ENCODE measurements at regions not wholly inside any gene's neighbourhood (a gene's known extent, or its start where the extent isn't known, plus 50 kb on each side); places are given as distances from the start of the nearest gene placed in this dataset.
"Not testable (repeated sequence)": the region's sequence is repeated elsewhere in the genome, so short reads cannot be mapped to it uniquely, and the experiment has no call there.

DNA sequence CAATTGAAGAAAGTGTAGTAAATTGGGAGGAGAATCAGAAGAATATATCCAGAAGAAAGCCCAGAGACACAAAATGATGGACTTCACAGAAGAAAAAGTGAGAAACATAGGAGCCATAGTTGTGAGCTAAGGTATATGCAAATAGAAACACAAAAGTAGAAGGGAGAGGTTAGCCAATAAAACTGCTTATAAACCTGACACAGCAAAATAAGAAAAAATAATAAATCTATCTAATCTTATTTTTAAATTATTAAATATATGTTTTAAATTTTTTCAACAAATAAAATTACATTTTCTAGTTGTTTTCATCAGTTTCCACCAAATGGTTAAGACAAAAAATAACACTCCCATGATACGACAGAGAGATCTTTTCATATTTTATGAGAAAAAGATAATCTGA lies 903.5 kb downstream of the DNAJB9 start:
- TF ChIP-seq CTCF (IDR thresholded peaks at IDR 0.05): no peak

GRCh38 chr7:109476409-109476808 lies 906.7 kb downstream of the DNAJB9 start:
- H3K4me3 Mint-ChIP-seq (ENCODE audit: unreplicated experiment): no peak overlapping the region
- peaks cover 6% of the 10 kb centered on the region for H3K27me3 Mint-ChIP-seq (ENCODE audit: low read depth)
- TF ChIP-seq CTCF (IDR thresholded peaks at IDR 0.05): no peak
- no peak overlapping the region for H3K27ac Mint-ChIP-seq (ENCODE audit: unreplicated experiment)
- DNase-seq (ENCODE audit: low spot score): no peak
- H3K9me3 Mint-ChIP-seq (ENCODE audit: low read depth): no peaks in the 10 kb centered on the region
- no peaks in the 10 kb centered on the region for H3K4me1 Mint-ChIP-seq (ENCODE audit: low read depth)
- H3K36me3 Mint-ChIP-seq (ENCODE audit: low read depth): no peaks in the 10 kb centered on the region

More for the DNA sequence above, 903.5 kb downstream of the DNAJB9 start:
- DNase-seq (ENCODE audit: low spot score): no peak
- no peaks in the 10 kb centered on the region for H3K4me1 Mint-ChIP-seq (ENCODE audit: low read depth)
- H3K27ac Mint-ChIP-seq (ENCODE audit: unreplicated experiment): no peak overlapping the region
- H3K4me3 Mint-ChIP-seq (ENCODE audit: unreplicated experiment): no peak overlapping the region
- H3K9me3 Mint-ChIP-seq (ENCODE audit: low read depth): no peaks in the 10 kb centered on the region
- no peaks in the 10 kb centered on the region for H3K36me3 Mint-ChIP-seq (ENCODE audit: low read depth)
- H3K27me3 Mint-ChIP-seq (ENCODE audit: low read depth): peaks cover 6% of the 10 kb centered on the region

DNA sequence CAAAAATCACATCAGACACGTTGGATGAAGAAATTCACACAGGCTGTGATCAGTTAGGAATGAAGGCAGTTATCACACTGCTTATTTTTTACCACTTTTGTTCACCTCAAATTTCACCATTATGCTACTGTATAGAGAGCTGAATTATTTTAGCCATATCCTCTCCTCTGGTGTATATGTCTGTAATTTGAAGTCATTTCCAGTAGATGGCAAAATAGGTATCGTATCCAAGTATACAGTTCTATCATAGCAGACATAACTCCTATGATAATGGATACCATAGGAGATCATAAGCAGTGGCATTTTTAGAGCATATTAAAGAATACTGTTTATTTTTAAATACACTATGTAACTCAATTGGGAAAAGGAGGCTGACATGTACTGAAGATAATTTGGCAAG lies 909.7 kb downstream of the DNAJB9 start:
- H3K4me1 Mint-ChIP-seq (ENCODE audit: low read depth): no peaks in the 10 kb centered on the region
- H3K9me3 Mint-ChIP-seq (ENCODE audit: low read depth): no peaks in the 10 kb centered on the region
- H3K4me3 Mint-ChIP-seq (ENCODE audit: unreplicated experiment): no peak overlapping the region
- TF ChIP-seq CTCF (IDR thresholded peaks at IDR 0.05): peak; percentile 69
- H3K36me3 Mint-ChIP-seq (ENCODE audit: low read depth): no peaks in the 10 kb centered on the region
- H3K27ac Mint-ChIP-seq (ENCODE audit: unreplicated experiment): no peak overlapping the region
- H3K27me3 Mint-ChIP-seq (ENCODE audit: low read depth): peaks cover 6% of the 10 kb centered on the region
- DNase-seq (ENCODE audit: low spot score): no peak

GRCh38 chr7:109490607-109491006 lies 920.9 kb downstream of the DNAJB9 start:
- H3K27me3 Mint-ChIP-seq (ENCODE audit: low read depth); H3K4me3 Mint-ChIP-seq (ENCODE audit: unreplicated experiment); H3K9me3 Mint-ChIP-seq (ENCODE audit: low read depth); H3K4me1 Mint-ChIP-seq (ENCODE audit: low read depth); DNase-seq (ENCODE audit: low spot score); H3K36me3 Mint-ChIP-seq (ENCODE audit: low read depth); H3K27ac Mint-ChIP-seq (ENCODE audit: unreplicated experiment): not testable (repeated sequence)

- Mint-ChIP-seq H3K4me1 (ENCODE audit: low read depth) (no peaks in the 10 kb centered on the region), H3K4me3 (ENCODE audit: unreplicated experiment) (no peak overlapping the region), H3K27me3 (ENCODE audit: low read depth) (peaks cover 2% of the 10 kb centered on the region), H3K36me3 (ENCODE audit: low read depth) (no peaks in the 10 kb centered on the region), H3K9me3 (ENCODE audit: low read depth) (peaks cover 7% of the 10 kb centered on the region), H3K27ac (ENCODE audit: unreplicated experiment) (no peak overlapping the region)
- no peak for TF ChIP-seq CTCF (IDR thresholded peaks at IDR 0.05)
- no peak for DNase-seq (ENCODE audit: low spot score)
These were observed 927.4 kb downstream of the DNAJB9 start for GRCh38 chr7:109497053-109497452.

DNA sequence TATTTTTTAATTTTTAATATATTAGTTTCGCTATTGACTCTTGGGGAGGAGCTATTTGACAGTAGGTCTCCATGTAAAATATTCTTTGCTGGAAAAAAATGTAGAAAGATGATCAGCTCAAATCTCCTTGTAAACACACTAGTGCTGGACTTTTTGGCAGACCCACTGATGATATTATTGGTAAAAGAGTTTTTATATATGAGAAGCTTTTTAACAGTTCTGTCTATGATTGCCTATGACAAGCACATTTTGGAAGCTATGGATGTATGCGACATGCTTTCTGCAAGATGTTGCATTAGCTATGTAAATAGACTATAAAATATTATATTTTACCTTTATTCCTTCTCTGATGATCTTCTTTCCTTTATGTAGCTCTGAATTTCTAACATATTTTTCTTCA lies 928.5 kb downstream of the DNAJB9 start:
- H3K9me3 Mint-ChIP-seq (ENCODE audit: low read depth): peaks cover 7% of the 10 kb centered on the region
- no peak for DNase-seq (ENCODE audit: low spot score)
- H3K27ac Mint-ChIP-seq (ENCODE audit: unreplicated experiment): no peak overlapping the region
- no peaks in the 10 kb centered on the region for H3K36me3 Mint-ChIP-seq (ENCODE audit: low read depth)
- H3K27me3 Mint-ChIP-seq (ENCODE audit: low read depth): peaks cover under 1% of the 10 kb centered on the region
- TF ChIP-seq CTCF (IDR thresholded peaks at IDR 0.05): no peak
- no peak overlapping the region for H3K4me3 Mint-ChIP-seq (ENCODE audit: unreplicated experiment)
- H3K4me1 Mint-ChIP-seq (ENCODE audit: low read depth): no peaks in the 10 kb centered on the region

Measured in chondrocyte (in vitro differentiated cells).